Dermis microvascular lymphatic vessel endothelial cell (primary cell): ENCODE measurements at regions not wholly inside any gene's neighbourhood (a gene's known extent, or its start where the extent isn't known, plus 50 kb on each side); places are given as distances from the start of the nearest gene placed in this dataset.
A peak's percentile ranks its signal among the peaks of the same experiment; 100 is the strongest.
"Not testable (repeated sequence)": the region's sequence is repeated elsewhere in the genome, so short reads cannot be mapped to it uniquely, and the experiment has no call there.

Experiments
- DNase-seq, 2 donors: peaks; one replicate each; pipeline versions ENCODE4 v3.0.0 to v3.0.0-alpha.2; 2010; ENCODE audit warnings: low read depth in 2 of 2

- no peak for DNase-seq
Measured at GRCh38 chrX:8027827-8028226, 100.6 kb upstream of the PNPLA4 start.

GRCh38 chrX:8025705-8026104 is 98.5 kb upstream of the PNPLA4 start:
- no peak for DNase-seq

- no peak for DNase-seq
Measured at GRCh38 chrX:8018934-8019333, 91.7 kb upstream of the PNPLA4 start.

- no peak for DNase-seq
Measured at GRCh38 chrX:8010105-8010504, 82.9 kb upstream of the PNPLA4 start.

- no peak for DNase-seq
Measured at GRCh38 chrX:8005678-8006347, 78.6 kb upstream of the PNPLA4 start.

GRCh38 chrX:8003147-8003883 is 76.1 kb upstream of the PNPLA4 start:
- no peak for DNase-seq

GRCh38 chrX:7996851-7997250 is 69.6 kb upstream of the PNPLA4 start:
- no peak for DNase-seq

- peak; percentile 32 to 33 for DNase-seq
Measured at GRCh38 chrX:7996414-7996813, 69.2 kb upstream of the PNPLA4 start.

- DNase-seq: no peak
Measured at GRCh38 chrX:7993873-7994272, 66.7 kb upstream of the PNPLA4 start.

- not testable (repeated sequence) for DNase-seq
Measured at GRCh38 chrX:7988013-7988759, 61.0 kb upstream of the PNPLA4 start.

- peak in 1 of 2 donors; percentile 0 for DNase-seq
Measured at GRCh38 chrX:7987160-7988012, 60.2 kb upstream of the PNPLA4 start.

GRCh38 chrX:7986738-7987137 is 59.5 kb upstream of the PNPLA4 start:
- DNase-seq: not testable (repeated sequence)

- no peak for DNase-seq
Measured at GRCh38 chrX:7985568-7985967, 58.4 kb upstream of the PNPLA4 start.

GRCh38 chrX:7983581-7983980 is 56.4 kb upstream of the PNPLA4 start:
- no peak for DNase-seq
